OCI-LY1 (cell line): ENCODE measurements at regions not wholly inside any gene's neighbourhood (a gene's known extent, or its start where the extent isn't known, plus 50 kb on each side); places are given as distances from the start of the nearest gene placed in this dataset.
"Not testable (repeated sequence)": the region's sequence is repeated elsewhere in the genome, so short reads cannot be mapped to it uniquely, and the experiment has no call there.

Experiments
- CTCF ChIP-seq: fragments of 200-600 bp; sonication (generic), shearing (Covaris generic); IDR thresholded peaks from 2 replicates; pipeline ENCODE4 v1.5.1; 2017; ENCODE audit warnings: mild to moderate bottlenecking, antibody characterized with exemption, low read length, moderate library complexity, mixed read lengths
- EZH2 ChIP-seq: fragments of 200-600 bp; sonication (generic), shearing (Covaris generic); IDR thresholded peaks from 2 replicates; pipeline ENCODE4 v1.8.0; 2017; ENCODE audit warnings: borderline replicate concordance, mixed run types, mild to moderate bottlenecking, antibody characterized with exemption, low read length, moderate library complexity, mixed read lengths

- TF ChIP-seq CTCF, EZH2: not testable (repeated sequence)
These were observed 137.2 kb downstream of the NPIPB11 start for GRCh38 chr16:29269192-29269811.
